IMR-90 (cell line): ENCODE measurements at regions not wholly inside any gene's neighbourhood (a gene's known extent, or its start where the extent isn't known, plus 50 kb on each side); places are given as distances from the start of the nearest gene placed in this dataset.

Source experiments
- ATAC-seq: fragments of 200-7000 bp; cut with Tn5 transposase; 2 replicates; pipeline ENCODE4 v1.9.1; 2020; ENCODE audit warnings: low read depth, mild to moderate bottlenecking, moderate library complexity
- BruUV-seq: library from RNA; stranded (reverse); fragments of 400-500 nt; replicated peaks from 2 replicates; lab custom pipeline; 2021; lab: Mats Ljungman, UMichigan
- CTCF ChIA-PET: fragments of 300-600 bp; formaldehyde crosslinking; extraction: SDS; loops from one replicate; lab custom pipeline; 2021; ENCODE audit warnings: antibody characterized with exemption; lab: Yijun Ruan, JAX
- POLR2A ChIA-PET: fragments of 300-600 bp; sonication (Branson Sonifier 250); formaldehyde crosslinking; loops from one replicate; lab custom pipeline; 2022; ENCODE audit warnings: antibody characterized with exemption; ENCODE audit not compliant: unreplicated experiment; lab: Charles Lee
- DNase-seq: peaks from one replicate; pipeline ENCODE4 v3.0.0; 2013
- H2AFZ ChIP-seq: replicated peaks from 2 replicates; pipeline ENCODE3; 2013; ENCODE audit warnings: low read length, mild to moderate bottlenecking; ENCODE audit not compliant: poor library complexity
- H2AK5ac ChIP-seq: 2 replicates; pipeline ENCODE4 v1.6.1; 2013; ENCODE audit warnings: low read depth, low read length, inconsistent platforms
- H2AK9ac ChIP-seq: replicated peaks from 2 replicates; pipeline ENCODE3; 2013; ENCODE audit warnings: mild to moderate bottlenecking, low read depth, low read length, moderate library complexity; ENCODE audit not compliant: poor library complexity
- H2BK120ac ChIP-seq: 2 replicates; pipeline ENCODE4 v1.6.1; 2013; ENCODE audit warnings: low read depth, low read length, inconsistent platforms
- H2BK15ac ChIP-seq: 3 replicates; pipeline ENCODE4 v1.6.1; 2013; ENCODE audit warnings: low read depth, low read length, inconsistent platforms
- H2BK20ac ChIP-seq: 2 replicates; pipeline ENCODE4 v1.6.1; 2013; ENCODE audit warnings: low read depth, mild to moderate bottlenecking, inconsistent platforms, low read length, moderate library complexity
- H2BK5ac ChIP-seq: 2 replicates; pipeline ENCODE4 v1.6.1; 2013; ENCODE audit warnings: mild to moderate bottlenecking, low read depth, low read length, inconsistent platforms; ENCODE audit not compliant: poor library complexity, severe bottlenecking
- H3K14ac ChIP-seq: replicated peaks from 2 replicates; pipeline ENCODE4 v1.6.1; 2013; ENCODE audit warnings: low read depth, low read length, inconsistent platforms
- H3K18ac ChIP-seq: 2 replicates; pipeline ENCODE4 v1.6.1; 2013; ENCODE audit warnings: low read depth, low read length, control low read depth
- H3K23ac ChIP-seq: 2 replicates; pipeline ENCODE4 v1.6.1; 2013; ENCODE audit warnings: low read depth, low read length, inconsistent platforms
- H3K27ac ChIP-seq: 2 replicates; pipeline ENCODE4 v1.5.1; 2013; ENCODE audit warnings: mild to moderate bottlenecking, control low read depth, low read length; ENCODE audit not compliant: insufficient read depth
- H3K27me3 ChIP-seq: 2 replicates; pipeline ENCODE4 v1.6.1; 2013; ENCODE audit warnings: low read length; ENCODE audit not compliant: control insufficient read depth, insufficient read depth
- H3K36me3 ChIP-seq: 2 replicates; pipeline ENCODE4 v1.6.1; 2013; ENCODE audit warnings: low read length, mixed read lengths; ENCODE audit not compliant: control insufficient read depth, insufficient read depth
- H3K4ac ChIP-seq: 2 replicates; pipeline ENCODE4 v1.6.1; 2013; ENCODE audit warnings: low read depth, low read length, inconsistent platforms
- H3K4me1 ChIP-seq: 2 replicates; pipeline ENCODE4 v1.6.1; 2013; ENCODE audit warnings: low read length, mixed read lengths; ENCODE audit not compliant: control insufficient read depth, insufficient read depth
- H3K4me2 ChIP-seq: 2 replicates; pipeline ENCODE4 v1.6.1; 2013; ENCODE audit warnings: low read depth, mild to moderate bottlenecking, control low read depth, low read length, moderate library complexity
- H3K4me3 ChIP-seq: 2 replicates; pipeline ENCODE4 v1.5.1; 2013; ENCODE audit warnings: low read depth, mild to moderate bottlenecking, control low read depth, low read length, moderate library complexity; ENCODE audit not compliant: insufficient read depth
- H3K56ac ChIP-seq: 2 replicates; pipeline ENCODE4 v1.6.1; 2013; ENCODE audit warnings: low read length, inconsistent platforms; ENCODE audit not compliant: insufficient read depth; ENCODE audit errors: extremely low read depth
- H3K79me1 ChIP-seq, 2 experiments: 2 replicates each; pipeline ENCODE4 v1.6.1; 2013; ENCODE audit warnings: low read length in 2 of 2, inconsistent platforms in 1 of 2, low read depth in 1 of 2
- H3K9ac ChIP-seq: 2 replicates; pipeline ENCODE4 v1.6.1; 2013; ENCODE audit warnings: low read depth, low read length, control low read depth
- H3K9me1 ChIP-seq: 2 replicates; pipeline ENCODE4 v1.6.1; 2013; ENCODE audit warnings: low read length, inconsistent platforms; ENCODE audit not compliant: insufficient read depth
- H3K9me3 ChIP-seq: 2 replicates; pipeline ENCODE4 v1.6.1; 2013; ENCODE audit warnings: low read length; ENCODE audit not compliant: control insufficient read depth, insufficient read depth
- H4K20me1 ChIP-seq: 2 replicates; pipeline ENCODE4 v1.6.1; 2013; ENCODE audit warnings: low read length, inconsistent platforms; ENCODE audit not compliant: insufficient read depth
- H4K5ac ChIP-seq: 2 replicates; pipeline ENCODE4 v1.6.1; 2013; ENCODE audit warnings: mild to moderate bottlenecking, low read depth, low read length, control low read depth
- H4K8ac ChIP-seq, 2 experiments: 2 replicates each; pipeline ENCODE4 v1.6.1; 2013; ENCODE audit warnings: low read depth in 2 of 2, low read length in 2 of 2, control low read depth in 1 of 2, inconsistent platforms in 1 of 2
- H4K91ac ChIP-seq: 2 replicates; pipeline ENCODE4 v1.6.1; 2013; ENCODE audit warnings: low read depth, low read length, inconsistent platforms; ENCODE audit not compliant: insufficient read depth
- MAFK ChIP-seq: IDR thresholded peaks from 2 replicates; pipeline ENCODE4 v1.6.1; 2012; ENCODE audit warnings: low read depth, low read length, improper control_type of control experiment
- RCOR1 ChIP-seq: IDR thresholded peaks from 2 replicates; pipeline ENCODE4 v1.6.1; 2012; ENCODE audit warnings: mild to moderate bottlenecking, low read length, improper control_type of control experiment; ENCODE audit not compliant: insufficient replicate concordance
- dilution Hi-C: fragments of 300-500 bp; cut with HindIII; formaldehyde crosslinking; loops from one replicate; pipeline ENCODE4 v1.14.3; 2018; ENCODE audit warnings: low sequenced_read_pairs; ENCODE audit not compliant: unreplicated experiment
- in situ Hi-C: fragments of 300-500 bp; cut with MboI; formaldehyde crosslinking; loops from 3 replicates; pipeline ENCODE4 v1.14.3; 2019; ENCODE audit warnings: low sequenced_read_pairs, inconsistent platforms, mixed read lengths
- intact Hi-C: fragments of 100-400 bp; cut with micrococcal nuclease; formaldehyde crosslinking; loops from 2 replicates; pipeline ENCODE4 v1.10.0; 2022

DNA sequence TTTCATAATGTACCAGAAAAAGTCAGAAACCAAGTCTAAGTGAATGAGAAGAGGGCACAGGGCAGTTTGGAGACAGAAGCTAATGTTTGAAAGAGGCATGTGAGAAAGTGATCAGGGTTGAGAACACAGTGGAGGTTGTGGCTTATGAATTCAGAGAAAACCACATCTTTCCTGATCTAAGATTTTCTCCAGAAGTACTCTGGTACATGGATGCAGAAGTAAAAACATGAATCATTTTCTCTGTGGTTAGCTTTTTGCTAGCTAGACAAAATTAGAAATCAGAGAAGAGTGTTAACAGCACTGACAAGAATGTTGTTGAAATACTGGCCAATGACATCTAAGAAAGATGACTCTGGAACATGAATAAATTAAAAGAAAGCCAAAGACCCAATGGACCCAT, 541.1 kb downstream of the DNAH5 start:
- no peaks in the 10 kb centered on the region for H4K20me1 ChIP-seq
- H2BK20ac ChIP-seq: no peak overlapping the region
- no peaks in the 10 kb centered on the region for H3K79me1 ChIP-seq
- H3K14ac ChIP-seq: no peak overlapping the region
- H2BK15ac ChIP-seq: no peak overlapping the region
- no peaks in the 10 kb centered on the region for H3K36me3 ChIP-seq
- H2BK120ac ChIP-seq: no peak overlapping the region
- H3K9ac ChIP-seq: no peak overlapping the region
- peak; percentile 61 for TF ChIP-seq MAFK
- no peak for TF ChIP-seq RCOR1
- no peak overlapping the region for H2AK9ac ChIP-seq
- no peak overlapping the region for H2AFZ ChIP-seq
- intact Hi-C loops (no loop called here), in situ Hi-C loops (no loop called here), dilution Hi-C loops (no loop called here)
- CTCF ChIA-PET: no interaction called here
- H3K9me3 ChIP-seq: no peaks in the 10 kb centered on the region
- ATAC-seq (no peak), DNase-seq (no peak)
- H4K8ac ChIP-seq: no peak overlapping the region
- H3K18ac ChIP-seq: no peak overlapping the region
- no peaks in the 10 kb centered on the region for H3K9me1 ChIP-seq
- no peak overlapping the region for H3K4ac ChIP-seq
- H3K4me1 ChIP-seq: no peaks in the 10 kb centered on the region
- POLR2A ChIA-PET: no interaction called here
- H2AK5ac ChIP-seq: no peak overlapping the region
- no peak overlapping the region for H3K56ac ChIP-seq
- H2BK5ac ChIP-seq: no peak overlapping the region
- H3K23ac ChIP-seq: no peak overlapping the region
- H4K91ac ChIP-seq: no peak overlapping the region
- peaks cover 1% of the 10 kb centered on the region; the same call in 1 of the 2 replicates for H3K27me3 ChIP-seq
- BruUV-seq: no TSS peak
- H3K27ac ChIP-seq: no peak overlapping the region
- H4K5ac ChIP-seq: no peak overlapping the region
- no peak overlapping the region for H3K4me3 ChIP-seq
- no peak overlapping the region for H3K4me2 ChIP-seq
